IMR-90 (cell line): ENCODE measurements at regions not wholly inside any gene's neighbourhood (a gene's known extent, or its start where the extent isn't known, plus 50 kb on each side); places are given as distances from the start of the nearest gene placed in this dataset.

ENCODE experiments used
- ATAC-seq: fragments of 200-7000 bp; cut with Tn5 transposase; 2 replicates; pipeline ENCODE4 v1.9.1; 2020; ENCODE audit warnings: low read depth, mild to moderate bottlenecking, moderate library complexity
- BruUV-seq: library from RNA; stranded (reverse); fragments of 400-500 nt; replicated peaks from 2 replicates; lab custom pipeline; 2021; lab: Mats Ljungman, UMichigan
- CTCF ChIA-PET: fragments of 300-600 bp; formaldehyde crosslinking; extraction: SDS; loops from one replicate; lab custom pipeline; 2021; ENCODE audit warnings: antibody characterized with exemption; lab: Yijun Ruan, JAX
- POLR2A ChIA-PET: fragments of 300-600 bp; sonication (Branson Sonifier 250); formaldehyde crosslinking; loops from one replicate; lab custom pipeline; 2022; ENCODE audit warnings: antibody characterized with exemption; ENCODE audit not compliant: unreplicated experiment; lab: Charles Lee
- DNase-seq: peaks from one replicate; pipeline ENCODE4 v3.0.0; 2013
- H2AFZ ChIP-seq: replicated peaks from 2 replicates; pipeline ENCODE3; 2013; ENCODE audit warnings: low read length, mild to moderate bottlenecking; ENCODE audit not compliant: poor library complexity
- H2AK5ac ChIP-seq: 2 replicates; pipeline ENCODE4 v1.6.1; 2013; ENCODE audit warnings: low read depth, low read length, inconsistent platforms
- H2AK9ac ChIP-seq: replicated peaks from 2 replicates; pipeline ENCODE3; 2013; ENCODE audit warnings: mild to moderate bottlenecking, low read depth, low read length, moderate library complexity; ENCODE audit not compliant: poor library complexity
- H2BK120ac ChIP-seq: 2 replicates; pipeline ENCODE4 v1.6.1; 2013; ENCODE audit warnings: low read depth, low read length, inconsistent platforms
- H2BK15ac ChIP-seq: 3 replicates; pipeline ENCODE4 v1.6.1; 2013; ENCODE audit warnings: low read depth, low read length, inconsistent platforms
- H2BK20ac ChIP-seq: 2 replicates; pipeline ENCODE4 v1.6.1; 2013; ENCODE audit warnings: low read depth, mild to moderate bottlenecking, inconsistent platforms, low read length, moderate library complexity
- H2BK5ac ChIP-seq: 2 replicates; pipeline ENCODE4 v1.6.1; 2013; ENCODE audit warnings: mild to moderate bottlenecking, low read depth, low read length, inconsistent platforms; ENCODE audit not compliant: poor library complexity, severe bottlenecking
- H3K14ac ChIP-seq: replicated peaks from 2 replicates; pipeline ENCODE4 v1.6.1; 2013; ENCODE audit warnings: low read depth, low read length, inconsistent platforms
- H3K18ac ChIP-seq: 2 replicates; pipeline ENCODE4 v1.6.1; 2013; ENCODE audit warnings: low read depth, low read length, control low read depth
- H3K23ac ChIP-seq: 2 replicates; pipeline ENCODE4 v1.6.1; 2013; ENCODE audit warnings: low read depth, low read length, inconsistent platforms
- H3K27ac ChIP-seq: 2 replicates; pipeline ENCODE4 v1.5.1; 2013; ENCODE audit warnings: mild to moderate bottlenecking, control low read depth, low read length; ENCODE audit not compliant: insufficient read depth
- H3K27me3 ChIP-seq: 2 replicates; pipeline ENCODE4 v1.6.1; 2013; ENCODE audit warnings: low read length; ENCODE audit not compliant: control insufficient read depth, insufficient read depth
- H3K36me3 ChIP-seq: 2 replicates; pipeline ENCODE4 v1.6.1; 2013; ENCODE audit warnings: low read length, mixed read lengths; ENCODE audit not compliant: control insufficient read depth, insufficient read depth
- H3K4ac ChIP-seq: 2 replicates; pipeline ENCODE4 v1.6.1; 2013; ENCODE audit warnings: low read depth, low read length, inconsistent platforms
- H3K4me1 ChIP-seq: 2 replicates; pipeline ENCODE4 v1.6.1; 2013; ENCODE audit warnings: low read length, mixed read lengths; ENCODE audit not compliant: control insufficient read depth, insufficient read depth
- H3K4me2 ChIP-seq: 2 replicates; pipeline ENCODE4 v1.6.1; 2013; ENCODE audit warnings: low read depth, mild to moderate bottlenecking, control low read depth, low read length, moderate library complexity
- H3K4me3 ChIP-seq: 2 replicates; pipeline ENCODE4 v1.5.1; 2013; ENCODE audit warnings: low read depth, mild to moderate bottlenecking, control low read depth, low read length, moderate library complexity; ENCODE audit not compliant: insufficient read depth
- H3K56ac ChIP-seq: 2 replicates; pipeline ENCODE4 v1.6.1; 2013; ENCODE audit warnings: low read length, inconsistent platforms; ENCODE audit not compliant: insufficient read depth; ENCODE audit errors: extremely low read depth
- H3K79me1 ChIP-seq, 2 experiments: 2 replicates each; pipeline ENCODE4 v1.6.1; 2013; ENCODE audit warnings: low read length in 2 of 2, inconsistent platforms in 1 of 2, low read depth in 1 of 2
- H3K9ac ChIP-seq: 2 replicates; pipeline ENCODE4 v1.6.1; 2013; ENCODE audit warnings: low read depth, low read length, control low read depth
- H3K9me1 ChIP-seq: 2 replicates; pipeline ENCODE4 v1.6.1; 2013; ENCODE audit warnings: low read length, inconsistent platforms; ENCODE audit not compliant: insufficient read depth
- H3K9me3 ChIP-seq: 2 replicates; pipeline ENCODE4 v1.6.1; 2013; ENCODE audit warnings: low read length; ENCODE audit not compliant: control insufficient read depth, insufficient read depth
- H4K20me1 ChIP-seq: 2 replicates; pipeline ENCODE4 v1.6.1; 2013; ENCODE audit warnings: low read length, inconsistent platforms; ENCODE audit not compliant: insufficient read depth
- H4K5ac ChIP-seq: 2 replicates; pipeline ENCODE4 v1.6.1; 2013; ENCODE audit warnings: mild to moderate bottlenecking, low read depth, low read length, control low read depth
- H4K8ac ChIP-seq, 2 experiments: 2 replicates each; pipeline ENCODE4 v1.6.1; 2013; ENCODE audit warnings: low read depth in 2 of 2, low read length in 2 of 2, control low read depth in 1 of 2, inconsistent platforms in 1 of 2
- H4K91ac ChIP-seq: 2 replicates; pipeline ENCODE4 v1.6.1; 2013; ENCODE audit warnings: low read depth, low read length, inconsistent platforms; ENCODE audit not compliant: insufficient read depth
- BHLHE40 ChIP-seq: fragments of 150-350 bp; IDR thresholded peaks from 2 replicates; pipeline ENCODE4 v1.6.1; 2016; ENCODE audit warnings: mild to moderate bottlenecking, low read depth, low read length
- CEBPB ChIP-seq: IDR thresholded peaks from 2 replicates; pipeline ENCODE4 v1.6.1; 2012; ENCODE audit warnings: low read depth, low read length, improper control_type of control experiment
- CHD1 ChIP-seq: IDR thresholded peaks from 2 replicates; pipeline ENCODE4 v1.6.1; 2012; ENCODE audit warnings: low read depth, low read length, improper control_type of control experiment
- CTCF ChIP-seq: conservative IDR thresholded peaks from 2 replicates; pipeline ENCODE4 v1.5.1; 2012; ENCODE audit warnings: mild to moderate bottlenecking, low read depth, low read length, improper control_type of control experiment
- ELK1 ChIP-seq: fragments of 150-350 bp; IDR thresholded peaks from 2 replicates; pipeline ENCODE4 v1.6.1; 2016; ENCODE audit warnings: low read depth, mild to moderate bottlenecking, low read length, moderate library complexity, borderline replicate concordance
- FOS ChIP-seq: fragments of 150-350 bp; IDR thresholded peaks from 2 replicates; pipeline ENCODE4 v1.6.1; 2016; ENCODE audit warnings: low read depth, low read length
- MAFK ChIP-seq: IDR thresholded peaks from 2 replicates; pipeline ENCODE4 v1.6.1; 2012; ENCODE audit warnings: low read depth, low read length, improper control_type of control experiment
- MAZ ChIP-seq: IDR thresholded peaks from 2 replicates; pipeline ENCODE4 v1.6.1; 2012; ENCODE audit warnings: low read depth, mild to moderate bottlenecking, low read length, improper control_type of control experiment, moderate library complexity, borderline replicate concordance
- MXI1 ChIP-seq: IDR thresholded peaks from 2 replicates; pipeline ENCODE4 v1.6.1; 2012; ENCODE audit warnings: low read depth, mild to moderate bottlenecking, low read length, moderate library complexity, borderline replicate concordance
- NFE2L2 ChIP-seq: fragments of 150-350 bp; IDR thresholded peaks from 2 replicates; pipeline ENCODE4 v1.6.1; 2016; ENCODE audit warnings: low read depth, mild to moderate bottlenecking, low read length
- POLR2A ChIP-seq: IDR thresholded peaks from 2 replicates; pipeline ENCODE4 v1.6.1; 2012; ENCODE audit warnings: mild to moderate bottlenecking, low read depth, low read length
- RAD21 ChIP-seq: IDR thresholded peaks from 2 replicates; pipeline ENCODE4 v1.6.1; 2012; ENCODE audit warnings: low read length, improper control_type of control experiment
- RCOR1 ChIP-seq: IDR thresholded peaks from 2 replicates; pipeline ENCODE4 v1.6.1; 2012; ENCODE audit warnings: mild to moderate bottlenecking, low read length, improper control_type of control experiment; ENCODE audit not compliant: insufficient replicate concordance
- RFX5 ChIP-seq: IDR thresholded peaks from 2 replicates; pipeline ENCODE4 v1.8.0; 2012; ENCODE audit warnings: low read depth, mild to moderate bottlenecking, low read length, moderate library complexity
- SMC3 ChIP-seq: fragments of 150-350 bp; IDR thresholded peaks from 2 replicates; pipeline ENCODE4 v1.6.1; 2016; ENCODE audit warnings: low read depth, mild to moderate bottlenecking, antibody characterized with exemption, low read length, moderate library complexity
- USF2 ChIP-seq: fragments of 150-350 bp; IDR thresholded peaks from 2 replicates; pipeline ENCODE4 v1.6.1; 2017; ENCODE audit warnings: mild to moderate bottlenecking, antibody characterized with exemption, low read length, low read depth
- WGBS, 2 experiments: methylation state at CpG; one replicate each; pipeline versions ENCODE4 v1.1.5 to v1.1.7; 2013; ENCODE audit warnings: missing lambda C conversion rate in 2 of 2; ENCODE audit not compliant: insufficient read length in 1 of 2; ENCODE audit errors: extremely low coverage in 2 of 2; 5-methylcytosine and 5-hydroxymethylcytosine counted together
- dilution Hi-C: fragments of 300-500 bp; cut with HindIII; formaldehyde crosslinking; loops from one replicate; pipeline ENCODE4 v1.14.3; 2018; ENCODE audit warnings: low sequenced_read_pairs; ENCODE audit not compliant: unreplicated experiment
- in situ Hi-C: fragments of 300-500 bp; cut with MboI; formaldehyde crosslinking; loops from 3 replicates; pipeline ENCODE4 v1.14.3; 2019; ENCODE audit warnings: low sequenced_read_pairs, inconsistent platforms, mixed read lengths
- intact Hi-C: fragments of 100-400 bp; cut with micrococcal nuclease; formaldehyde crosslinking; loops from 2 replicates; pipeline ENCODE4 v1.10.0; 2022

- Histone ChIP-seq H3K9me1 (no peaks in the 10 kb centered on the region), H3K4ac (no peak overlapping the region), H3K27me3 (no peaks in the 10 kb centered on the region), H3K9ac (no peak overlapping the region), H2BK5ac (no peak overlapping the region), H4K5ac (no peak overlapping the region), H2AK5ac (no peak overlapping the region), H3K79me1 (no peaks in the 10 kb centered on the region), H3K4me1 (no peaks in the 10 kb centered on the region), H2BK20ac (no peak overlapping the region), H2AFZ (no peak overlapping the region), H3K14ac (no peak overlapping the region), H3K9me3 (peaks cover 14% of the 10 kb centered on the region), H3K18ac (no peak overlapping the region), H3K36me3 (no peaks in the 10 kb centered on the region), H3K4me2 (no peak overlapping the region), H4K8ac (no peak overlapping the region), H3K56ac (no peak overlapping the region), H4K91ac (no peak overlapping the region), H3K23ac (no peak overlapping the region), H2BK15ac (no peak overlapping the region), H2BK120ac (no peak overlapping the region), H4K20me1 (no peaks in the 10 kb centered on the region), H3K4me3 (no peak overlapping the region), H2AK9ac (no peak overlapping the region), H3K27ac (no peak overlapping the region)
- no peak for DNase-seq
- ATAC-seq, result no peak
- ChIA-PET POLR2A (no interaction called here), CTCF (no interaction called here)
- dilution Hi-C loops (no loop called here), intact Hi-C loops (no loop called here), in situ Hi-C loops (no loop called here)
- no TSS peak for BruUV-seq
- TF ChIP-seq ELK1 (no peak), FOS (no peak), USF2 (no peak), CTCF (no peak), RFX5 (no peak), SMC3 (no peak), NFE2L2 (no peak), BHLHE40 (no peak), MAFK (no peak), RCOR1 (no peak), CEBPB (no peak), POLR2A (no peak), CHD1 (no peak), RAD21 (no peak), MAZ (no peak), MXI1 (no peak)
- 40% methylated on average over 10 of the region's 19 CpGs; no CpG with 5 or more reads in 1 of the 2 experiments for WGBS, 2 experiments
Measured at GRCh38 chr21:31470896-31471694, 127.0 kb upstream of the TIAM1 start.
